GM19468 (cell line): ENCODE measurements at regions not wholly inside any gene's neighbourhood (a gene's known extent, or its start where the extent isn't known, plus 50 kb on each side); places are given as distances from the start of the nearest gene placed in this dataset.

Experiments
- ATAC-seq: cut with Tn5 transposase; IDR thresholded peaks from one replicate; pipeline ENCODE4 v1.9.1; 2021; ENCODE audit warnings: mild to moderate bottlenecking, moderate library complexity, moderate number of reproducible peaks; ENCODE audit not compliant: unreplicated experiment; ENCODE audit errors: extremely low read depth

GRCh38 chr1:208564466-208564865 lies 320.3 kb upstream of the PLXNA2 start:
- no peak for ATAC-seq

DNA sequence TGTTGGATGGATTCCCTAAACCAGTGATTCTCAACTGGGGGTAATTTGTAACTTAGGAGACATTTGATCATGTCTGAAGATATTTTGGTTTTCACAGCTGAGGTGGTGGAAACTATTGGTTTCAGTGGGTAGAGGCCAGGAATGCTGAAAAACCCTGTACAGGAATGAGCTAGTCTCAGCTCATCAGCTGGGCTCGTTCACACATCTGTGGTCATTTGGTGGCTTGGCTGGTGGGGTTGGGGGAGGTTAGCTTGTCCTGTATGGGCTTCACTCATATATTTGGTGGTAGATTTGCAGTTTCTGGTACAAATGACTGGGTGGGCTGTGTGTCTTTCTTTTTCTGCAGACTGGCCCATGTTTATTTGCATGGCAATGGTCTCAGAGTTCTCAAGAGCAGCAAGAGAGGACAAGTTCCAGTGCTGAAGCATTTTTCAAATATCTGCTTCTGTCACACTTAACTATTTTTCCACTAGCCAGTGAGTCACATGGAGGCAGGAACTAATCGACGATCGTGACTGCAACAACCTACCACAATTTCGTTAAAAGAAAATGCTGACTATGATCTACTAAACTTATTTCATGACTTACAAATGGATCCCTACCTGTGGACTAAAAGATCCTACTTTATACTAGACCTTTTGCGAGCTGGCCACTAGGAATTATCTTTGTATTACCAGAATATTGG lies 321.7 kb upstream of the PLXNA2 start:
- no peak for ATAC-seq

GRCh38 chr1:208569181-208569580 lies 325.0 kb upstream of the PLXNA2 start:
- no peak for ATAC-seq

DNA sequence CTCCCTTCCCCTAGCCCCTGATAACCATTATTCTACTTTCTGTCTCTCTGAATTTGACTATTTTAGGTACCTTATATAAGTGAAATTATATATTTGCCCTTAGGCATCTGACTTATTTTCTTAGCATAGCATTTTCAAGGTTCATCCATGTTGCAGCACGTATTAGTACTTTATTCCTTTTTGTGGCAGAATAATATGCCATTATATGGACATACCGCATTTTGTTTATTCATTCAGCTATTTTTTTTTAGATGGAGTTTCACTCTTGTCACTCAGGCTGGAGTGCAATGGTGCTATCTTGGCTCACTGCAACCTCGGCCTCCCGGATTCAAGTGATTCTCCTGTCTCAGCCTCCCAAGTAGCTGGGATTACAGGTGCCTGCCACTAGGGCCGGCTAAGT lies 326.2 kb upstream of the PLXNA2 start:
- ATAC-seq, result no peak

DNA sequence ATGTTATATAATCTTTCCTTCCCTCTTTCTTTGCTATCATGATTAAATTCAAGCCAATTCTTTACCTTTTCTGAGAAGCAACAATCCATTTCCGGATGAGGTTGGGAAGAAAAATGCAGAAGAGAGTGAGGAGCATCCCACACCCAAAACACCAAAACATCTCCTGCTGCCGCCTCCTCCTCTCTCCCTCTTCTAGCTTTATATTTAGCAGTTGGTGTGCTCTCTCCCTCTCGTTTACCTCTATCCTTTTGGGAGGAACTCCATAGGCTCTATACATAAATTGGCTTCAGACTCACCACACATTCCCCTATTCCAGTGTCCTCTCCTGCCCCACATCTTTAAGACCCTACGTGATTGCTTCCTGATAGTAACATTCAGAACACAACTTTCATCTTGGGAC lies 332.2 kb upstream of the PLXNA2 start:
- no peak for ATAC-seq

DNA sequence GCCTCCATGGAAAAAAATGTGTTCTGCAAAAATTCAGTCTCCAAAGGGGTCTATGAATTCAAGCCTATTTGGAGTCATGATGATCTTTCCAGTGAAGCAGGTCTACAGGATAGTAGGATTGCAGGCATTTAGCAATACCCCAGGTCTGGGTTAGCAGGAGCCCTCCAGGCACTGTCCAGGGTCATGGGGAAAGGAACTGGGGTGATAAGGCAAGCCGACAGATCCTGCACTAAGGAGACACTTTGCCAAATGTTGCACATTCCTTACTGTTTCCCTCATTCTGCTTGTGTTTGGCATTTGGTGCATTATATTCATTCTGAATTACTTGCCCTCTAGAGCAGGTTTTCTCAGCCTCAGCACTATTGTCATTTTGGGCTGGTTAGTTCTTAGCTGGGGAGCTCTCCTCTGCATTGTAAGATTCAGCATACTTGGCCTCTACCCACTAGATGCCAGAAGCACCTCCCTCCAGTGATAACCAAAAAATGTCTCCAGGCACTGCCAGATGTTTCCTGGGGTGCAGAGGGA lies 333.3 kb upstream of the PLXNA2 start:
- ATAC-seq, result no peak

DNA sequence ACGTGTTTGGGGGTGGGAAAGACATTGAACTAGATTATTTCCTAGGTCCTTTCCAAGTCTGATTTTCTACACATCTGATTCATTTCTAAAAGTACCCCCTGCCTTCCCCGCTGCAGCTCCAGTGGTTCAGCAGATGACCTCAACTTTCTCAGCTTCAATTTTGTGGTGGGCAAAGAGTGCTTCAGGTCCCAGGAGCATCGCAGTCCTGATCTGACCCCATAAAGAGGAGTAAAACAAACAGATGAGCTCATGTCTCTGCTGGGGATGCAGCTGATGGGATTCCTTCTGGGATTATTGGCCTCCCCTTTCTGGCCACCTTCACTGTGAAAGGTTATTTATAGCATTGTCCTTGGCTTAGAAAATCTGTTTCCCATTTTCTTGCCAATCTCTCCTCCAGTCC lies 337.0 kb upstream of the PLXNA2 start:
- no peak for ATAC-seq

DNA sequence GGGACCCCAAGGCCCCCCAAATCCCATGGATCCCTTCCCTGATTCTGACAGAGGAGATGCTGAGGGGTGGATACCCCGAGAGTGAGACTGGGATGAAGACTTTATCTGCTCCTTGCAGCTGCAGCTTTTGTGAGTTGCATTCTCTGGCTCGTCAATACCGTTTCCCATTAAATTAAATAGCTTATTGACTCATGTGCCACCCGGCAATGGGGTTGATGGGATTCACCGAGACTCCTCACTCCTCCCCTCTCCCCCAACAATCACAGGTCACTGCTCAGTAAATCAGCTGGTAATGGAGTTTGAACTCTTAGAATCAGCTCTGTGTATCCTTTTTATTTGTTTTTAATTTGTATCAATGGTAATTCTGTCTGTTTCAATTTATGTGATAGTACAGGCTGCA lies 337.5 kb upstream of the PLXNA2 start:
- ATAC-seq, result no peak

GRCh38 chr1:208584167-208584755 lies 340.1 kb upstream of the PLXNA2 start:
- ATAC-seq, result no peak

DNA sequence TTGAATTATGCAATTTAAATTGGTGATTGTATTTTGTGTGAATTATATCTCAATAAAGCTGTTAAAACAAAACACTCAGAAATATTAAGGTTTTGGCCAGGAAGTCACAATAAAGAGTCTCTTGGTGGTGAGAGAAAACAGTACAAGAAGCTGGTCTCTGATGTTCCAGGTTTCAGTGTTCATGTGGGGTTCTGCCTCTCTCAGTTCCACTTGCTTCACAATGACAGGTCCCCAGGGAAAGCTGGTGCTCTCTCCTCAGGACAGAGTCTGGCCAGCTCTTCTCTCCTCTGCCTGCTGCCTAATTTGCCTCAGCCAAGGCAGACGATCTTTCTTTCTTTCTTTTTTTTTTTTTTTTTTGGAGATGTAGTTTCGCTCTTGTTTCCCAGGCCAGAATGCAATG lies 342.9 kb upstream of the PLXNA2 start:
- peak; percentile 49 for ATAC-seq

GRCh38 chr1:208593306-208594006 lies 349.3 kb upstream of the PLXNA2 start:
- ATAC-seq, result no peak

DNA sequence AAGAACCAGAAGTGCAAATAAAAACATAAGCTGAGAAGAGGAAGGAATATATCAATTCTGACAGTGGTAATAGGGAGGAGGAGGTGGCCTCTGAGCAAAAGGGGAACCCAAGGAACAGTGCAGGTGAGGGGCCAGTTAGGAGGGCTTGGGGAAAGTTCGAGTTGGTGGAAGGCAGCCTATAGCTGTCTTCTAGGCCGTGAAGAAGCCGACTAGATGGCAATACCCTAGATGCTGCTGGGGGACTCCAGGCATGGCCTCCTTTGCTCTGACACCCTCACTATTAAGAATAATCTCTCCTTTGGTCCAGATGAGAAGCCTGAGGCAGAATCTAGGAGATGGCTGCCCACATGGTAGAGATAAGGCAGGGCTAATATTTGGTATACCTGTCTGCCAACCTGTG lies 351.1 kb upstream of the PLXNA2 start:
- ATAC-seq, result no peak

GRCh38 chr1:208595745-208596144 lies 351.6 kb upstream of the PLXNA2 start:
- no peak for ATAC-seq

DNA sequence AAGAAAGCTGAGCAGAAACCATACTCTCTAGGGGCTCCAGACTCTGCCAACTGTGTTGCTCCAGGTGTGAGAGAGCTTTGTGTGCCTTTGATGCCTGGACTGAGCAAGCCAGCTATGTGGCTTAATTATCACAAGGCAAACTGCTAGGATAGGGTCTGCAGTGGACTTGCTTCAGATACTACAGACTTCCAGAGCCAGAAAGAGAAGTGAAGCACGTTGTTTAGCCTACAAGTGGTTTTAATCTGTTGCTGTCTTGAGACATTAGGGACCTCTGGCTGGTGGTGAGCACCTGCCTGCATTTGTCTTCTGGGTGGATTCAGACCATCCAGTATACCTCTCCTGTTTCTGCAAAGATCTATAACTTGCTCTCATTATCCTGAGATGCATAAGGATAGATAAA lies 353.4 kb upstream of the PLXNA2 start:
- ATAC-seq, result no peak

- ATAC-seq, result no peak
Observed at GRCh38 chr1:208598021-208598420, 353.8 kb upstream of the PLXNA2 start.

GRCh38 chr1:208599063-208599462 lies 354.9 kb upstream of the PLXNA2 start:
- no peak for ATAC-seq

GRCh38 chr1:208600456-208601190 lies 356.4 kb upstream of the PLXNA2 start:
- ATAC-seq, result no peak

- ATAC-seq, result no peak
Observed at GRCh38 chr1:208601561-208601960, 357.4 kb upstream of the PLXNA2 start.

DNA sequence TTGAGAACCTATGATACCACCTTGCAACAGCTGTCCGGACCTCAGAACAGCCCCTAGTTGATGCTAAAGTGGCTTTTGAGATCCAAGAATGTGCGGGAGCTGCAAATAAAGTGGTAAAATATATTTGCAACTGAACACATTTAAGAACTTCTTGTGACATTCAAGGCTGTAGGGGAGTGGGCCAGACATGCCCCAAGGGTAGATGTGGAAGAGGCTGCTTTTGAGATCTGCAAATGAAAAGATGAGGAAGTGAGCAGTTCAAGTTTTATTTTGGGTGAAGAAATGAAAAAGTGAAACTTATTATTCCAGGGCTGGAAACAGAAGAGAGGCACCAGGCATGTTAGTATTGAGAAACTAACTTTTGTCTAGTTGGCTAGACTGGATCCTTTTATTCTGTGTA lies 359.5 kb upstream of the PLXNA2 start:
- ATAC-seq, result no peak

DNA sequence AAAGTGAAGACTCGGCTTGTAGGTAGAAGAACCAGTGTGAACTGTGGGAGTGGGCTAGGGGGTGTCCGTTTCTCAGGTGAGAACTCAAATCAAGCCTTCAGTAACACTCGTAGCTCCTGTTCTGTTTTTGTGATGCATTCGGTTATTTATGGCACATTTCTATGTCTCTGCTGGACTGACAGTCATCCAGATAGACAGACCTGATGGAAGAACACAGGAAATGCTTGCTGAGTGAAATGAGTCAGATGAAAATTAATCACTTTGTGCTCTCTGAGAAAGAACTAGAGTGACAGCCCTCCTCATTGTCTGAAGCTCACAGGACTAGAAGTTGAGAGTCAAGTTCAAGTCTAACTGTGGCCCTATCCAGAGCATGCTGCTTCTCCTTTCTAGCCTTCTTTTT lies 360.1 kb upstream of the PLXNA2 start:
- peak; percentile 90 for ATAC-seq

GRCh38 chr1:208606959-208607358 lies 362.8 kb upstream of the PLXNA2 start:
- no peak for ATAC-seq
